LoVo (cell line): ENCODE measurements at regions not wholly inside any gene's neighbourhood (a gene's known extent, or its start where the extent isn't known, plus 50 kb on each side); places are given as distances from the start of the nearest gene placed in this dataset.
"Not testable (repeated sequence)": the region's sequence is repeated elsewhere in the genome, so short reads cannot be mapped to it uniquely, and the experiment has no call there.

Source experiments
- DNase-seq: peaks from one replicate; pipeline ENCODE4 v3.0.0-alpha.2; 2016; ENCODE audit warnings: low spot score

GRCh38 chr22:22803285-22803853, 84.2 kb upstream of the IGLL5 start:
- DNase-seq = no peak

GRCh38 chr22:22810018-22810427, 77.6 kb upstream of the IGLL5 start:
- peak; percentile 45 for DNase-seq

DNA sequence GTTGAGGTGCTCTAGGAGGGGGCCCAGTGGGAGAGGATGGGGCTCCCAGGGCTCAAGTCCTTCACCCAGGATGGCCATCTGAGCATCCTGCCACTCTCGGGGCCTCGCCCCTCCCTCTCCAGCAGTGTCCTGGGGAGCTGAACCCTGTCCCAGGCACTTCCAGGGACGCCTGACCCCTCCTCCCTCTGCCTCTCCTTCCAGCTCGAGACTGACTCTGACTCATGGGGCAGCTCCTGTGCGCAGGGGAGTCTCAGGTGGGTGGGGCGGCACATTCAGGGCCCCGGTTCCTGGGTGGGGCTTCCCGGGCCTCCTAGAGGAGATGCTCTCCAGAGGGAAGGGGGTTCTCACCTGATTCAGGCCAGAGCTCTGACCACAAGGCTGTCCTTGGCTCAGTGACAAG, 77.1 kb upstream of the IGLL5 start:
- DNase-seq = no peak

GRCh38 chr22:22811016-22812009, 76.3 kb upstream of the IGLL5 start:
- DNase-seq = no peak

- DNase-seq = no peak
Observed at GRCh38 chr22:22812031-22812905, 75.3 kb upstream of the IGLL5 start.

DNA sequence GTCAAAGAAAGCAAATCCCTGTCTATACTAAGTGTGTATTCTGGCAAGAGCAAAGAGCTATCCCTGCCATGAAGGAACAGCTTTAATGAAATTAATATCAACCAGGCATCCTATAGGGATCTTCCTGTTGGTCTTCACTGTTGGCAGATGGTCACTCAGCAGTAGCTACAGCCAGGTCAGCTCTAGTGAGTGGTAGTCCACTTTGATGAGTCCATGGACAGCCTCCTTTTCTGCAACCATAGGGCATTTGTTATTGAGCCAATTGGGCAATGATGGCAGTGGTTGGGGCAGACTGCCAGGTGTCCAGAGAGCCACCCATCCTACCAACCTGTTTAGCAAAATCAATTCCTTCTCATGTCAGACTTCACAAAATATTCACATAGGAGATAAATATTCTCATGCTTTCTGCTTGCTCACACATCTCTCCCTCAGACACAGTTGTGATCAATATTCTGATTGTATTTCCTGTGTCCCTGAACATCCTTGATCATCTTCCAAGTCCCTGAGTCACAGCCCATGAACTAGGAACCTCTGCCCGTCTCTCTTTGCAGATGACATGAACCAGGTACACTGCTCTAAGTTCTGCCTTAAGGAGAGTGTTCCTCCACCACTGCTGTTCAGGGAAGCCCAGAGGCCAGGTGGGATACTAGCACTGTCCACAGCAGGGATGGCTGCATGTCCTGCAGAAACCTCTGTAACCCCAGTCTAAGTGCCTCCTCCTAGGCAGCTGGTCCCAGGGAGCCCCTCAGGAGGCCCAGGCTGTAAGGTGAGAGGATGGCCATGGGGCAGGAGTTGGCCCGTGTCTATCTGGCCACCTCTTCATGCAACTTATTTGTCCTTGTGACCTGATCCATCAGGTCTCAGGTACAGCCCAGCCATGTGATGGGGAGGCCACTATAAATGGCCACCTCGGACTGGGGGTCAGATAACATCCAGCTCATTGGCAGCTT, 74.2 kb upstream of the IGLL5 start:
- DNase-seq = no peak

DNA sequence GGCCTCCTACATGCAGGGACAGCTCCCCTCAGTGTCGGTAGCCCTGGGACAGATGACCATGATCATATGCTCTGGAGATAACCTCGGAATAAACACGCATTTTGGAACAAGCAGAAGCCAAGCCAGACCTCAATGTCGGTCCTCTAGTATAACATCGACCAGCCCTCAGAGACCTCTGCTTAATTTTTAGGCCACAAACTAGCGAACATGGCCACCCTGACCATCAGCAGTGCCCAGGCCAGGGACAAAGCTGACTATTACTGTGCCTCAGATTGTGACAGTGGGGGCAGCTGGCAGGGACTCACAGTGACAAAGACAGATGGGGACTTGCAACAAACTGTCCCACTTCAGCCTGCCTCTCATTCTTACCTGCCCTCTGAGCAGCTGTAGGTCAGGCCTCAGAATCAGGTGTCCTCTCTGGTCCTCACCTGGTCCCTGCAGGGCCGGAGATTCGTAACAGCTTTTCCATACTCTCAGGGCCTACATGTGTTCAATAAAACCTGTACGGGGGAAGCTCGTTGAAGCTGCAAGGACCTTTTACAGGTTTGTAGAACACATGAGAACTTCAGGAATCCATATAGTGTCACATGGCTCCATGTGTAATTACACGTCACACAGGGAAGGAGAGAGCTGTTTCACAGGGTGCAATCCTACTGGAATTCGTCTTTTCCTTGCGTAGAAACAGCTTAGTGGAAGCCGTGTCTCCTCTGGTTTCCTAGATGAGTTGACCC, 72.8 kb upstream of the IGLL5 start:
- DNase-seq = no peak

GRCh38 chr22:22815397-22816170, 72.0 kb upstream of the IGLL5 start:
- no peak for DNase-seq

GRCh38 chr22:22816171-22816514, 71.5 kb upstream of the IGLL5 start:
- no peak for DNase-seq

- no peak for DNase-seq
Observed at GRCh38 chr22:22816766-22817410, 70.7 kb upstream of the IGLL5 start.

GRCh38 chr22:22817468-22818201, 70.0 kb upstream of the IGLL5 start:
- DNase-seq = no peak

DNA sequence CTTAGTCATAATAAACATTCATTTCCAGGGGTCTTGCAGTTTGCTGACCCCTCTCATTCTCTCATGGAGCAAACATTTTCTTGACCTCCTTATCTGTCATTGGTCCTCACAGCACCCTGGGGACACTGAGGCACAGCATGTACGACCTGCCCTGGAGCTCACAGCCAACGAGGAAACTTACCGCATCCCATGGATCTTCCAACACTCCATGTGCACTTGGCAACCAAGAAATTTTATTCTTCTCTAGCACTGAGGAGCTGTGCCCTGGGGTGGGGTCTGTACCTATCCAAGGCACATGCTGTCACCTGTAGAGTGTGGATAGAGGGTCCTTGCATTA, 69.4 kb upstream of the IGLL5 start:
- no peak for DNase-seq

GRCh38 chr22:22818861-22819855, 68.5 kb upstream of the IGLL5 start:
- DNase-seq = no peak

DNA sequence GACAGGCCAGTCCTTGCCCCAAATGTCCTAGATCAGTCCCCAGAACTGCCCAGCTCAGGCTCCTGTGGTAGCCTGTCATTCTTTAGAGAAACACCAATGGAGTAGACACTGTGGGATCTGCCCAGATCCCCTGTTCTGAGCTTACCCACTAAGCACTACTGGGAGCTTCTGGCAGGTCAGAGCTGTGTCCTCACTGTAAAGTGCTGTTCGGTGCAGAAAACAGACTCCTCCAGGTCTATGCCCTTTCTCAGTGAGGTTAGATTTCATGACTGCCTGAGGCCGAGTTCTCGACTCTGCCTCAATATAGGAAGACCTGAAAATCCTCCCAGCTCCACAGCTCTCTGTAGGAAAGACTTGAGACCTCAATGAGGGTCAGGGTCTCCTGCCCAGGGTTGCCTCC, 67.5 kb upstream of the IGLL5 start:
- no peak for DNase-seq

DNA sequence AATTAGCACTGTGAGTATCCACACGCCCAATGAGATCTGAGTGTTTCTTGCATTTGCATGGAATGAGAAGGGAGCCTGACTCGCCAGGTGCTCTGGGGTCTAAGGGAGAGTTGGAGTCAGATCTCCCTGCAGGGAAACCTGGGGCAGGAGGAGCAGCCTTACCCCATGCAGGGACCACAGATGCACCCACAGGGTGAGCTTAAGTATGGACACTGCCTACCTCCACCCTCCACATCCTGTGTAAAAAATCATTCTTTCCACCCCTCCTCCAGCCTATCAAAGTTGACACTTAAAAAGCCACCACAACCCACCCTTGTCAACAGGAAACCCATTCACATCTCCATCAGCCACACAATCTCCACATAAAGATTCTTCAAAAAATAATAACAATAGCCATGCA, 67.0 kb upstream of the IGLL5 start:
- no peak for DNase-seq

- DNase-seq = no peak
Observed at GRCh38 chr22:22821340-22821739, 66.3 kb upstream of the IGLL5 start.

- no peak for DNase-seq
Observed at GRCh38 chr22:22822106-22822505, 65.5 kb upstream of the IGLL5 start.

DNA sequence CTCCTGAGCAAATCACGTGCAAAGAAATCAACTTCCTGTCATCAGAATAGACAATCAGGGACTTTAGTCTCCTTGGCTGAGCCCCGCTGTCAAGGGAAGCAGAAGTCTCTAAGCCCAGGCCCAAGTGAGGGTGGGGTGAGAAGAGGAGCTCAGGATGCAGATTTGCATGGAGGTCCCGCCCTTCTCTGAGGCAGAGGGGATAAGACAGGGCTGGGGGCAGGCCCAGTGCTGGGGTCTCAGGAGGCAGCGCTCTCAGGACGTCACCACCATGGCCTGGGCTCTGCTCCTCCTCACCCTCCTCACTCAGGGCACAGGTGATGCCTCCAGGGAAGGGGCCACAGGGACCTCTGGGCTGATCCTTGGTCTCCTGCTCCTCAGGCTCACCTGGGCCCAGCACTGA, 65.1 kb upstream of the IGLL5 start:
- not testable (repeated sequence) for DNase-seq
